ENCODE measurements at regions not wholly inside any gene's neighbourhood (a gene's known extent, or its start where the extent isn't known, plus 50 kb on each side); places are given as distances from the start of the nearest gene placed in this dataset.

- Histone ChIP-seq H3K27me3 (replicated peaks; ENCODE audit: control insufficient read depth, insufficient read depth, low read length, poor library complexity, severe bottlenecking) (no peaks in the 10 kb centered on the region), H3K4me1 (ENCODE audit: control insufficient read depth, insufficient read depth, low read length, poor library complexity, severe bottlenecking) (no peaks in the 10 kb centered on the region), H3K36me3 (ENCODE audit: control insufficient read depth, insufficient read depth, low read length) (no peaks in the 10 kb centered on the region), H3K4me3 (ENCODE audit: insufficient read depth, low read depth, low read length, poor library complexity, severe bottlenecking) (no peak overlapping the region), H3K9me3 (ENCODE audit: control insufficient read depth, low read length) (no peaks in the 10 kb centered on the region), H3K27ac (ENCODE audit: insufficient read depth, low read length, poor library complexity, severe bottlenecking) (no peak overlapping the region)
- DNase-seq: no peak
Measured at GRCh38 chr2:34121076-34121475, 522.0 kb upstream of the FAM98A start.

GRCh38 chr2:34115076-34115475, 516.0 kb upstream of the FAM98A start:
- H3K4me3 ChIP-seq (ENCODE audit: insufficient read depth, low read depth, low read length, poor library complexity, severe bottlenecking): no peak overlapping the region
- H3K9me3 ChIP-seq (ENCODE audit: control insufficient read depth, low read length): no peaks in the 10 kb centered on the region
- no peak for DNase-seq
- no peaks in the 10 kb centered on the region for H3K4me1 ChIP-seq (ENCODE audit: control insufficient read depth, insufficient read depth, low read length, poor library complexity, severe bottlenecking)
- no peak overlapping the region for H3K27ac ChIP-seq (ENCODE audit: insufficient read depth, low read length, poor library complexity, severe bottlenecking)
- no peaks in the 10 kb centered on the region for H3K36me3 ChIP-seq (ENCODE audit: control insufficient read depth, insufficient read depth, low read length)
- H3K27me3 ChIP-seq (replicated peaks; ENCODE audit: control insufficient read depth, insufficient read depth, low read length, poor library complexity, severe bottlenecking): no peaks in the 10 kb centered on the region

GRCh38 chr2:34112161-34112560, 513.1 kb upstream of the FAM98A start:
- Histone ChIP-seq H3K4me3 (ENCODE audit: insufficient read depth, low read depth, low read length, poor library complexity, severe bottlenecking) (no peak overlapping the region), H3K27me3 (replicated peaks; ENCODE audit: control insufficient read depth, insufficient read depth, low read length, poor library complexity, severe bottlenecking) (no peaks in the 10 kb centered on the region), H3K27ac (ENCODE audit: insufficient read depth, low read length, poor library complexity, severe bottlenecking) (no peak overlapping the region), H3K9me3 (ENCODE audit: control insufficient read depth, low read length) (no peaks in the 10 kb centered on the region), H3K4me1 (ENCODE audit: control insufficient read depth, insufficient read depth, low read length, poor library complexity, severe bottlenecking) (no peaks in the 10 kb centered on the region), H3K36me3 (ENCODE audit: control insufficient read depth, insufficient read depth, low read length) (no peaks in the 10 kb centered on the region)
- no peak for DNase-seq

GRCh38 chr2:34110392-34110791, 511.3 kb upstream of the FAM98A start:
- no peak overlapping the region for H3K4me3 ChIP-seq (ENCODE audit: insufficient read depth, low read depth, low read length, poor library complexity, severe bottlenecking)
- H3K4me1 ChIP-seq (ENCODE audit: control insufficient read depth, insufficient read depth, low read length, poor library complexity, severe bottlenecking): no peaks in the 10 kb centered on the region
- no peak for DNase-seq
- no peaks in the 10 kb centered on the region for H3K36me3 ChIP-seq (ENCODE audit: control insufficient read depth, insufficient read depth, low read length)
- no peaks in the 10 kb centered on the region for H3K9me3 ChIP-seq (ENCODE audit: control insufficient read depth, low read length)
- no peak overlapping the region for H3K27ac ChIP-seq (ENCODE audit: insufficient read depth, low read length, poor library complexity, severe bottlenecking)
- no peaks in the 10 kb centered on the region for H3K27me3 ChIP-seq (replicated peaks; ENCODE audit: control insufficient read depth, insufficient read depth, low read length, poor library complexity, severe bottlenecking)

- no peak for DNase-seq
- Histone ChIP-seq H3K27ac (ENCODE audit: insufficient read depth, low read length, poor library complexity, severe bottlenecking) (no peak overlapping the region), H3K36me3 (ENCODE audit: control insufficient read depth, insufficient read depth, low read length) (no peaks in the 10 kb centered on the region), H3K9me3 (ENCODE audit: control insufficient read depth, low read length) (no peaks in the 10 kb centered on the region), H3K4me3 (ENCODE audit: insufficient read depth, low read depth, low read length, poor library complexity, severe bottlenecking) (no peak overlapping the region), H3K27me3 (replicated peaks; ENCODE audit: control insufficient read depth, insufficient read depth, low read length, poor library complexity, severe bottlenecking) (no peaks in the 10 kb centered on the region), H3K4me1 (ENCODE audit: control insufficient read depth, insufficient read depth, low read length, poor library complexity, severe bottlenecking) (no peaks in the 10 kb centered on the region)
Measured at GRCh38 chr2:34107811-34108210, 508.7 kb upstream of the FAM98A start.

- Histone ChIP-seq H3K4me1 (ENCODE audit: control insufficient read depth, insufficient read depth, low read length, poor library complexity, severe bottlenecking) (no peaks in the 10 kb centered on the region), H3K36me3 (ENCODE audit: control insufficient read depth, insufficient read depth, low read length) (no peaks in the 10 kb centered on the region), H3K27ac (ENCODE audit: insufficient read depth, low read length, poor library complexity, severe bottlenecking) (no peak overlapping the region), H3K27me3 (replicated peaks; ENCODE audit: control insufficient read depth, insufficient read depth, low read length, poor library complexity, severe bottlenecking) (no peaks in the 10 kb centered on the region), H3K9me3 (ENCODE audit: control insufficient read depth, low read length) (no peaks in the 10 kb centered on the region), H3K4me3 (ENCODE audit: insufficient read depth, low read depth, low read length, poor library complexity, severe bottlenecking) (no peak overlapping the region)
- no peak for DNase-seq
Measured at GRCh38 chr2:34105006-34105767, 506.1 kb upstream of the FAM98A start.

- Histone ChIP-seq H3K27ac (ENCODE audit: insufficient read depth, low read length, poor library complexity, severe bottlenecking) (no peak overlapping the region), H3K4me3 (ENCODE audit: insufficient read depth, low read depth, low read length, poor library complexity, severe bottlenecking) (no peak overlapping the region), H3K27me3 (replicated peaks; ENCODE audit: control insufficient read depth, insufficient read depth, low read length, poor library complexity, severe bottlenecking) (no peaks in the 10 kb centered on the region), H3K36me3 (ENCODE audit: control insufficient read depth, insufficient read depth, low read length) (no peaks in the 10 kb centered on the region), H3K4me1 (ENCODE audit: control insufficient read depth, insufficient read depth, low read length, poor library complexity, severe bottlenecking) (no peaks in the 10 kb centered on the region), H3K9me3 (ENCODE audit: control insufficient read depth, low read length) (no peaks in the 10 kb centered on the region)
- no peak for DNase-seq
Measured at GRCh38 chr2:34104601-34105000, 505.5 kb upstream of the FAM98A start.

GRCh38 chr2:34103437-34103836, 504.3 kb upstream of the FAM98A start:
- H3K27me3 ChIP-seq (replicated peaks; ENCODE audit: control insufficient read depth, insufficient read depth, low read length, poor library complexity, severe bottlenecking): no peaks in the 10 kb centered on the region
- H3K4me3 ChIP-seq (ENCODE audit: insufficient read depth, low read depth, low read length, poor library complexity, severe bottlenecking): no peak overlapping the region
- no peaks in the 10 kb centered on the region for H3K4me1 ChIP-seq (ENCODE audit: control insufficient read depth, insufficient read depth, low read length, poor library complexity, severe bottlenecking)
- no peaks in the 10 kb centered on the region for H3K9me3 ChIP-seq (ENCODE audit: control insufficient read depth, low read length)
- no peak for DNase-seq
- H3K36me3 ChIP-seq (ENCODE audit: control insufficient read depth, insufficient read depth, low read length): no peaks in the 10 kb centered on the region
- no peak overlapping the region for H3K27ac ChIP-seq (ENCODE audit: insufficient read depth, low read length, poor library complexity, severe bottlenecking)

- Histone ChIP-seq H3K36me3 (ENCODE audit: control insufficient read depth, insufficient read depth, low read length) (no peaks in the 10 kb centered on the region), H3K4me1 (ENCODE audit: control insufficient read depth, insufficient read depth, low read length, poor library complexity, severe bottlenecking) (no peaks in the 10 kb centered on the region), H3K27me3 (replicated peaks; ENCODE audit: control insufficient read depth, insufficient read depth, low read length, poor library complexity, severe bottlenecking) (no peaks in the 10 kb centered on the region), H3K9me3 (ENCODE audit: control insufficient read depth, low read length) (no peaks in the 10 kb centered on the region), H3K4me3 (ENCODE audit: insufficient read depth, low read depth, low read length, poor library complexity, severe bottlenecking) (no peak overlapping the region), H3K27ac (ENCODE audit: insufficient read depth, low read length, poor library complexity, severe bottlenecking) (no peak overlapping the region)
- no peak for DNase-seq
Measured at GRCh38 chr2:34102339-34102738, 503.2 kb upstream of the FAM98A start.

- no peak for DNase-seq
- H3K27me3 ChIP-seq (replicated peaks; ENCODE audit: control insufficient read depth, insufficient read depth, low read length, poor library complexity, severe bottlenecking): no peaks in the 10 kb centered on the region
- no peaks in the 10 kb centered on the region for H3K4me1 ChIP-seq (ENCODE audit: control insufficient read depth, insufficient read depth, low read length, poor library complexity, severe bottlenecking)
- no peak overlapping the region for H3K4me3 ChIP-seq (ENCODE audit: insufficient read depth, low read depth, low read length, poor library complexity, severe bottlenecking)
- no peaks in the 10 kb centered on the region for H3K36me3 ChIP-seq (ENCODE audit: control insufficient read depth, insufficient read depth, low read length)
- no peak overlapping the region for H3K27ac ChIP-seq (ENCODE audit: insufficient read depth, low read length, poor library complexity, severe bottlenecking)
- H3K9me3 ChIP-seq (ENCODE audit: control insufficient read depth, low read length): no peaks in the 10 kb centered on the region
Measured at GRCh38 chr2:34099377-34099776, 500.3 kb upstream of the FAM98A start.
